Esophagus muscularis mucosa (tissue), 3 donors: ENCODE measurements at regions not wholly inside any gene's neighbourhood (a gene's known extent, or its start where the extent isn't known, plus 50 kb on each side); places are given as distances from the start of the nearest gene placed in this dataset.

ENCODE experiments used
- CTCF ChIP-seq, 3 experiments: fragments of 200-600 bp in 2 of 3; fragments of 450-650 bp in 1 of 3; sonication (generic) in 2 of 3; IDR thresholded peaks; one replicate each; pipeline ENCODE4 v1.5.1; 2017 to 2019; ENCODE audit warnings: antibody characterized with exemption in 3 of 3, mild to moderate bottlenecking in 2 of 3, moderate library complexity in 1 of 3
- POLR2AphosphoS5 ChIP-seq, 2 donors: sonication (generic); formaldehyde crosslinking; IDR thresholded peaks; one replicate each; pipeline ENCODE4 v1.6.1; 2017; ENCODE audit warnings: antibody characterized with exemption in 2 of 2

GRCh38 chr10:8302565-8302964, 248.1 kb downstream of the GATA3 start:
- no peak for TF ChIP-seq CTCF (IDR thresholded peaks at IDR 0.05)
- TF ChIP-seq POLR2AphosphoS5 (IDR thresholded peaks at IDR 0.05) = no peak
